Brain microvascular endothelial cell (primary cell): ENCODE measurements at regions not wholly inside any gene's neighbourhood (a gene's known extent, or its start where the extent isn't known, plus 50 kb on each side); places are given as distances from the start of the nearest gene placed in this dataset.

ENCODE experiments used
- DNase-seq: peaks from one replicate; pipeline ENCODE4 v3.0.0-alpha.2; 2020
- H3K27ac ChIP-seq: fragments of 250-450 bp; sonication (Bioruptor Pico); 2 replicates; pipeline ENCODE4 v1.5.1; 2020; ENCODE audit warnings: mild to moderate bottlenecking, moderate library complexity
- H3K27me3 ChIP-seq: fragments of 250-450 bp; sonication (Bioruptor Pico); replicated peaks from 2 replicates; pipeline ENCODE4 v1.5.1; 2020; ENCODE audit warnings: mild to moderate bottlenecking
- H3K36me3 ChIP-seq: fragments of 250-450 bp; sonication (Bioruptor Pico); replicated peaks from 2 replicates; pipeline ENCODE4 v1.5.1; 2020; ENCODE audit warnings: mild to moderate bottlenecking
- H3K4me3 ChIP-seq: 2 replicates; pipeline ENCODE4 v1.5.1; 2011; ENCODE audit warnings: low read depth, mild to moderate bottlenecking, control low read depth, low read length, moderate library complexity
- CTCF ChIP-seq: IDR thresholded peaks from 2 replicates; pipeline ENCODE4 v1.5.1; 2011; ENCODE audit warnings: low read depth, mild to moderate bottlenecking, moderate library complexity, low read length, control low read depth, inconsistent platforms; ENCODE audit errors: missing control alignments
- in situ Hi-C: cut with HindIII; loops from 2 replicates; pipeline ENCODE4 v1.10.0; 2017; ENCODE audit warnings: low sequenced_read_pairs, low pct_ligation_motif_present

- no peaks in the 10 kb centered on the region for H3K36me3 ChIP-seq
- no peak for TF ChIP-seq CTCF
- DNase-seq: no peak
- H3K4me3 ChIP-seq: no peak overlapping the region
- in situ Hi-C loops: no loop called here
- H3K27me3 ChIP-seq: no peaks in the 10 kb centered on the region
- H3K27ac ChIP-seq: no peak overlapping the region
Observed at GRCh38 chr13:72545030-72545719, 182.3 kb downstream of the MZT1 start.

DNA sequence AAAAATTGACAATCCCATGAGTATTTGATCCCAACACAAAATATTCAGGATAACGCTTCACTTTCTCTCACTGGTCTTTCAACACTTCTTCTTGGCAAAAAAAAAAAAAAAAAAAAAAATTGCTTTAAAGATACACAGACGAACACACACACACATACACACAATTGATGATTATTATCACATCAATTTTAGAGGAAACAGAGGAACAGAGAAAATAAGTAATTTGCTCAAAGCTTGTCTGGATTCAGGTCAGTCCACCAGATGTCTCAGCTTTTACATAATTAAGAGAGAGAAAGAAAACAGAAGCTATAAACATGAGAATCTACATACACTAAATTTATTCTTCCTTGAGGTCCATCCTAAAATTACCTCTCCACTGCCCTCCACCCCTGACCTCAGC, 183.4 kb downstream of the MZT1 start:
- H3K36me3 ChIP-seq: no peaks in the 10 kb centered on the region
- H3K27ac ChIP-seq: no peak overlapping the region
- H3K4me3 ChIP-seq: no peak overlapping the region
- TF ChIP-seq CTCF: no peak
- H3K27me3 ChIP-seq: no peaks in the 10 kb centered on the region
- DNase-seq: no peak
- in situ Hi-C loops: no loop called here

DNA sequence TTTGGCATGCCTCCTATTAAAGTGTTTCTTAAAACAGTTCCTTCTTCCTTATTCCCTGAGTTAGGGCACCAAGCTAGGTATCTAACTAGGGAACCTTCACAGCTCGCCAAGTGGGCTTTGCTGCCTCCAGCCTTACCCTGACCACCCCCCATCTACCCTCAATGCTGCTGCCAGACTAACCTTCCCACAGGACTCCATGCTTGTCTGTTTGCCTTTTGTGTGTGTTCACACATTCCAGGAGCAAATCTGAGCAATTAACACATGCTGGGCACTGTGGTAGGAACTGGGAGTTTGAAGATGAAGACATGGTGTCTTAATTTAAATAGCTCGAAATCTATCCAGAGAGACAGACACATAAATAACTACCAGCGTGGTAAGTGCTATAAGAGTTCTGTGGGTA, 185.2 kb downstream of the MZT1 start:
- DNase-seq: no peak
- H3K4me3 ChIP-seq: no peak overlapping the region
- TF ChIP-seq CTCF: no peak
- H3K27me3 ChIP-seq: no peaks in the 10 kb centered on the region
- H3K36me3 ChIP-seq: no peaks in the 10 kb centered on the region
- H3K27ac ChIP-seq: no peak overlapping the region
- in situ Hi-C loops: no loop called here

DNA sequence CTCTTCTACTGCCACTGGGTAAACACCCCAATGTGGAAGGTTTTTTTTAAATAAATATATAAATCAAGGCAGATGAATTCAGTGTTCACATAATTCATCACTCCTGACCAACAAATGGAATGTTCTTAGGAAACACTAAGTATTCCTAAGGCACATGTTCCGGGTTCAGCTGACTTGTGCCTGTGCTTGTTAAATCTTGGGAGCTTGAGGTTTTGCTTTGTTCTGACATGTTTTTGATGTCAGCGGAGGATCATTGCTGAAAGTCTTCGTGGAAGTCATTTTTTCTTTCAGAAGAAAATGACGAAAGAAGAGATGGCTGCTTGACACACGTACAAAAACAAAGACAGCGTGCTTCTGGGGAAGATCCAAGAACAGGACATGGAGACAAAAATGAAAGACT, 185.8 kb downstream of the MZT1 start:
- DNase-seq: no peak
- Histone ChIP-seq H3K36me3 (no peaks in the 10 kb centered on the region), H3K4me3 (no peak overlapping the region), H3K27me3 (no peaks in the 10 kb centered on the region), H3K27ac (no peak overlapping the region)
- in situ Hi-C loops: no loop called here
- no peak for TF ChIP-seq CTCF

DNA sequence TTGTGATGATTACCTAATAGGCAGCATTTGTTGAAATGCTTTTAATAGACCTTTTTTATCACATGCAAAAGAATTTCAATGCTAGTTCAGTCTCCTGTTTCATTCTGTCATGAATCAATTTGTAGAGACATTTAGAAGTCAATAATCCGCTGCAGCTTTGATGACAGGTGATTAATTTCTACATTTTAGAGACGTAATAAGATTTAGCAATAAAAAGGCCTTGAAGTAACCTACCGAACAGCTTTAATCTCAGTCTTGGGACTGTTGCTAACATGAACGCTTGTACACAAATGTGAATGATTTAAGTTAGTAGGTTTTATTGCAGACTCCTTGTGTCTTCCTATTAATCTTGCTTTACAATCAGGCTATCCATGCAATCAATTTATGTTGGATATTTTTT, 186.5 kb downstream of the MZT1 start:
- no peak for DNase-seq
- Histone ChIP-seq H3K27me3 (no peaks in the 10 kb centered on the region), H3K27ac (no peak overlapping the region), H3K4me3 (no peak overlapping the region), H3K36me3 (no peaks in the 10 kb centered on the region)
- in situ Hi-C loops: no loop called here
- TF ChIP-seq CTCF: no peak

DNA sequence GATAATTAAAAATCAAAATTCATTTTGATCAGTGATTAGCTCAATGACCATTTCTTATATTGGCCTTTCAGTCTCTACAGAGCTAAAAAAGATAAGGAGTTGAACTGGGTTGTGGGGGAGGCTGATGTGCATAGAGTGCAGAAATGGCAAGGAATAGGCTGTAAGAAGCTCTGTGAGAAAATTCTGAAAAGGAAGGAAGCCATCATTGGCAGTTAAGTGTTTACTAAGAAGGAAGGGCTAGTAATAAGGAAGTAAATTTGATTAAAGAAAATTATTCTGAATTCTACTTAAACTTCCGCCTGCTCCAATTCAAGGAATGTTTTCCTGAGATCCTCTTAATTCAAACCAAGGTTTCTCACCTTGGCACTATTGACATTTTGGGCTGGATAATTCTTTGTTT, 187.5 kb downstream of the MZT1 start:
- Histone ChIP-seq H3K4me3 (no peak overlapping the region), H3K27ac (no peak overlapping the region), H3K36me3 (no peaks in the 10 kb centered on the region), H3K27me3 (no peaks in the 10 kb centered on the region)
- DNase-seq: no peak
- in situ Hi-C loops: no loop called here
- no peak for TF ChIP-seq CTCF
